ENCODE measurements at regions not wholly inside any gene's neighbourhood (a gene's known extent, or its start where the extent isn't known, plus 50 kb on each side); places are given as distances from the start of the nearest gene placed in this dataset.
"Not testable (repeated sequence)": the region's sequence is repeated elsewhere in the genome, so short reads cannot be mapped to it uniquely, and the experiment has no call there.

DNA sequence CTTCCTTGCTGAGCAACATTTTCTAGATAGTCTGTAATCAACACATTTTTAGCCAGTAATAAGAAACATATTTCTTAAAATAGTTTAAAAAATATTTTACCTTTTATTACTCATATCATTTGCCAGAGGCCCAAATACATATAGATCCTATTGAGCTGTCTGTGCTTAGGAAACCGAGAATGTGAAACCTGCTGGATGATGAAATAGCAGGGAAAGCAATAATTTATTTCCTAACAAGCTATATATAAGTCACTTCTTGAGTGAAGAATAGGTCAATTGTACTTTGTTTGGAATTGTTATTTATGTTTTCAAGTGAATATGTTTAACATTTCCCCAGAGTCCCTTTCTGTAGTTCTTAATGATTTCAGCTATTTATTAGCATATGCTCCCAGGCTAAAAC, 339.9 kb upstream of the TMPRSS15 start:
- no peaks in the 10 kb centered on the region for H3K27me3 ChIP-seq (ENCODE audit: control insufficient read depth in 3 of 3, insufficient read depth in 3 of 3, low read depth in 1 of 3, low read length in 3 of 3)
- H4K91ac ChIP-seq (ENCODE audit: low read depth, low read length, poor library complexity) = no peak overlapping the region
- no peak for DNase-seq (ENCODE audit: low spot score)
- no peak overlapping the region for H3K23ac ChIP-seq (ENCODE audit: low read depth, low read length, poor library complexity)
- H3K36me3 ChIP-seq (replicated peaks in 1 of 2; ENCODE audit: control insufficient read depth in 2 of 2, insufficient read depth in 2 of 2, low read length in 2 of 2) = no peaks in the 10 kb centered on the region
- no peaks in the 10 kb centered on the region for H3K9me3 ChIP-seq (replicated peaks in 1 of 2; ENCODE audit: control insufficient read depth in 2 of 2, insufficient read depth in 1 of 2, low read depth in 1 of 2, low read length in 2 of 2)
- no peak overlapping the region for H3K9ac ChIP-seq (ENCODE audit: low read depth, low read length, poor library complexity)
- H2BK12ac ChIP-seq (ENCODE audit: low read length) = no peak overlapping the region
- no peak overlapping the region for H2AFZ ChIP-seq (ENCODE audit: low read length)
- WGBS, 2 donors (ENCODE audit: extremely low coverage in 2 of 2, insufficient read length in 2 of 2, insufficient replicate concordance in 1 of 2) = no CpG with 5 or more reads among the region's 1 CpG
- no peak overlapping the region for H2AK5ac ChIP-seq (ENCODE audit: low read depth, low read length)
- no peak overlapping the region for H3K4ac ChIP-seq (ENCODE audit: low read length)
- no peak overlapping the region for H3K4me2 ChIP-seq (ENCODE audit: insufficient read depth, low read length, poor library complexity, severe bottlenecking)
- H3K4me1 ChIP-seq (ENCODE audit: control insufficient read depth in 2 of 2, insufficient read depth in 1 of 2, low read depth in 1 of 2, low read length in 2 of 2) = no peaks in the 10 kb centered on the region
- H3K4me3 ChIP-seq (ENCODE audit: low read length in 2 of 2) = no peak overlapping the region
- no peak overlapping the region for H2BK15ac ChIP-seq (ENCODE audit: low read length)
- H4K8ac ChIP-seq (ENCODE audit: low read depth, low read length) = no peak overlapping the region
- H2BK120ac ChIP-seq (ENCODE audit: low read depth, low read length) = no peak overlapping the region
- no peak overlapping the region for H3K27ac ChIP-seq (replicated peaks; ENCODE audit: low read length)
- H2BK5ac ChIP-seq (ENCODE audit: low read length) = no peak overlapping the region
- H3K79me1 ChIP-seq (ENCODE audit: low read depth, low read length) = no peaks in the 10 kb centered on the region
- no peak overlapping the region for H3K18ac ChIP-seq (ENCODE audit: low read length)
- H3K14ac ChIP-seq (ENCODE audit: low read length) = no peak overlapping the region

GRCh38 chr21:18744840-18745239, 341.3 kb upstream of the TMPRSS15 start:
- Histone ChIP-seq H3K36me3 (replicated peaks in 1 of 2; ENCODE audit: control insufficient read depth in 2 of 2, insufficient read depth in 2 of 2, low read length in 2 of 2) (no peaks in the 10 kb centered on the region), H2AK5ac (ENCODE audit: low read depth, low read length) (no peak overlapping the region), H3K4me3 (ENCODE audit: low read length in 2 of 2) (no peak overlapping the region), H2AFZ (ENCODE audit: low read length) (no peak overlapping the region), H3K4me1 (ENCODE audit: control insufficient read depth in 2 of 2, insufficient read depth in 1 of 2, low read depth in 1 of 2, low read length in 2 of 2) (no peaks in the 10 kb centered on the region), H3K23ac (ENCODE audit: low read depth, low read length, poor library complexity) (no peak overlapping the region), H2BK12ac (ENCODE audit: low read length) (no peak overlapping the region), H3K18ac (ENCODE audit: low read length) (no peak overlapping the region), H2BK15ac (ENCODE audit: low read length) (no peak overlapping the region), H4K91ac (ENCODE audit: low read depth, low read length, poor library complexity) (no peak overlapping the region), H4K8ac (ENCODE audit: low read depth, low read length) (no peak overlapping the region), H3K27ac (replicated peaks; ENCODE audit: low read length) (no peak overlapping the region), H2BK5ac (ENCODE audit: low read length) (no peak overlapping the region), H3K79me1 (ENCODE audit: low read depth, low read length) (no peaks in the 10 kb centered on the region), H3K4ac (ENCODE audit: low read length) (no peak overlapping the region), H2BK120ac (ENCODE audit: low read depth, low read length) (no peak overlapping the region), H3K9me3 (replicated peaks in 1 of 2; ENCODE audit: control insufficient read depth in 2 of 2, insufficient read depth in 1 of 2, low read depth in 1 of 2, low read length in 2 of 2) (peaks cover 0 to 1% of the 10 kb centered on the region in 2 donors), H3K9ac (ENCODE audit: low read depth, low read length, poor library complexity) (no peak overlapping the region), H3K27me3 (ENCODE audit: control insufficient read depth in 3 of 3, insufficient read depth in 3 of 3, low read depth in 1 of 3, low read length in 3 of 3) (no peaks in the 10 kb centered on the region), H3K4me2 (ENCODE audit: insufficient read depth, low read length, poor library complexity, severe bottlenecking) (no peak overlapping the region), H3K14ac (ENCODE audit: low read length) (no peak overlapping the region)
- WGBS, 2 donors (ENCODE audit: extremely low coverage in 2 of 2, insufficient read length in 2 of 2, insufficient replicate concordance in 1 of 2) = no CpG with 5 or more reads among the region's 2 CpGs
- no peak for DNase-seq (ENCODE audit: low spot score)

- not testable (repeated sequence) for DNase-seq (ENCODE audit: low spot score); H3K4me2 ChIP-seq (ENCODE audit: insufficient read depth, low read length, poor library complexity, severe bottlenecking); H3K4me1 ChIP-seq (ENCODE audit: control insufficient read depth in 2 of 2, insufficient read depth in 1 of 2, low read depth in 1 of 2, low read length in 2 of 2); H2AK5ac ChIP-seq (ENCODE audit: low read depth, low read length); H2BK120ac ChIP-seq (ENCODE audit: low read depth, low read length); H3K23ac ChIP-seq (ENCODE audit: low read depth, low read length, poor library complexity); H3K27me3 ChIP-seq (ENCODE audit: control insufficient read depth in 3 of 3, insufficient read depth in 3 of 3, low read depth in 1 of 3, low read length in 3 of 3); H2AFZ ChIP-seq (ENCODE audit: low read length); H4K91ac ChIP-seq (ENCODE audit: low read depth, low read length, poor library complexity); H3K9me3 ChIP-seq (replicated peaks in 1 of 2; ENCODE audit: control insufficient read depth in 2 of 2, insufficient read depth in 1 of 2, low read depth in 1 of 2, low read length in 2 of 2); H3K18ac ChIP-seq (ENCODE audit: low read length); H3K79me1 ChIP-seq (ENCODE audit: low read depth, low read length); H2BK12ac ChIP-seq (ENCODE audit: low read length); H3K14ac ChIP-seq (ENCODE audit: low read length); H3K4ac ChIP-seq (ENCODE audit: low read length); H3K36me3 ChIP-seq (replicated peaks in 1 of 2; ENCODE audit: control insufficient read depth in 2 of 2, insufficient read depth in 2 of 2, low read length in 2 of 2); H2BK5ac ChIP-seq (ENCODE audit: low read length); H3K27ac ChIP-seq (replicated peaks; ENCODE audit: low read length); H4K8ac ChIP-seq (ENCODE audit: low read depth, low read length); H2BK15ac ChIP-seq (ENCODE audit: low read length); H3K4me3 ChIP-seq (ENCODE audit: low read length in 2 of 2); H3K9ac ChIP-seq (ENCODE audit: low read depth, low read length, poor library complexity)
- WGBS, 2 donors (ENCODE audit: extremely low coverage in 2 of 2, insufficient read length in 2 of 2, insufficient replicate concordance in 1 of 2) = no CpG with 5 or more reads among the region's 15 CpGs
Observed at GRCh38 chr21:18752894-18753293, 349.3 kb upstream of the TMPRSS15 start.

GRCh38 chr21:18756272-18756671, 352.7 kb upstream of the TMPRSS15 start:
- no CpG with 5 or more reads among the region's 4 CpGs for WGBS, 2 donors (ENCODE audit: extremely low coverage in 2 of 2, insufficient read length in 2 of 2, insufficient replicate concordance in 1 of 2)
- H4K91ac ChIP-seq (ENCODE audit: low read depth, low read length, poor library complexity); H3K23ac ChIP-seq (ENCODE audit: low read depth, low read length, poor library complexity); DNase-seq (ENCODE audit: low spot score); H3K14ac ChIP-seq (ENCODE audit: low read length); H3K9me3 ChIP-seq (replicated peaks in 1 of 2; ENCODE audit: control insufficient read depth in 2 of 2, insufficient read depth in 1 of 2, low read depth in 1 of 2, low read length in 2 of 2); H3K4me1 ChIP-seq (ENCODE audit: control insufficient read depth in 2 of 2, insufficient read depth in 1 of 2, low read depth in 1 of 2, low read length in 2 of 2); H3K4ac ChIP-seq (ENCODE audit: low read length); H3K27me3 ChIP-seq (ENCODE audit: control insufficient read depth in 3 of 3, insufficient read depth in 3 of 3, low read depth in 1 of 3, low read length in 3 of 3); H3K9ac ChIP-seq (ENCODE audit: low read depth, low read length, poor library complexity); H4K8ac ChIP-seq (ENCODE audit: low read depth, low read length); H3K36me3 ChIP-seq (replicated peaks in 1 of 2; ENCODE audit: control insufficient read depth in 2 of 2, insufficient read depth in 2 of 2, low read length in 2 of 2); H2AFZ ChIP-seq (ENCODE audit: low read length); H3K27ac ChIP-seq (replicated peaks; ENCODE audit: low read length); H3K4me3 ChIP-seq (ENCODE audit: low read length in 2 of 2); H3K4me2 ChIP-seq (ENCODE audit: insufficient read depth, low read length, poor library complexity, severe bottlenecking); H2BK15ac ChIP-seq (ENCODE audit: low read length); H2BK120ac ChIP-seq (ENCODE audit: low read depth, low read length); H3K18ac ChIP-seq (ENCODE audit: low read length); H2BK12ac ChIP-seq (ENCODE audit: low read length); H2BK5ac ChIP-seq (ENCODE audit: low read length); H3K79me1 ChIP-seq (ENCODE audit: low read depth, low read length); H2AK5ac ChIP-seq (ENCODE audit: low read depth, low read length): not testable (repeated sequence)

Data from neuronal stem cell (in vitro differentiated cells).